EH (cell line): ENCODE measurements at regions not wholly inside any gene's neighbourhood (a gene's known extent, or its start where the extent isn't known, plus 50 kb on each side); places are given as distances from the start of the nearest gene placed in this dataset.

Experiments used
- DNase-seq: peaks from one replicate; pipeline ENCODE4 v3.0.0-alpha.2; 2015; ENCODE audit warnings: low read depth

- DNase-seq, result no peak
Measured at GRCh38 chr5:35363387-35363965, 133.2 kb upstream of the PRLR start.

GRCh38 chr5:35362772-35363171 lies 132.5 kb upstream of the PRLR start:
- no peak for DNase-seq

- DNase-seq, result no peak
Measured at GRCh38 chr5:35360671-35361070, 130.4 kb upstream of the PRLR start.

GRCh38 chr5:35359859-35360258 lies 129.6 kb upstream of the PRLR start:
- no peak for DNase-seq

GRCh38 chr5:35357973-35358372 lies 127.7 kb upstream of the PRLR start:
- DNase-seq, result no peak

GRCh38 chr5:35356725-35357124 lies 126.4 kb upstream of the PRLR start:
- no peak for DNase-seq

GRCh38 chr5:35354751-35355150 lies 124.5 kb upstream of the PRLR start:
- peak; percentile 3 for DNase-seq

GRCh38 chr5:35345222-35345621 lies 114.9 kb upstream of the PRLR start:
- peak; percentile 2 for DNase-seq

GRCh38 chr5:35342664-35343063 lies 112.4 kb upstream of the PRLR start:
- no peak for DNase-seq

GRCh38 chr5:35341189-35341588 lies 110.9 kb upstream of the PRLR start:
- no peak for DNase-seq

GRCh38 chr5:35339616-35340100 lies 109.4 kb upstream of the PRLR start:
- no peak for DNase-seq

- no peak for DNase-seq
Measured at GRCh38 chr5:35339006-35339405, 108.7 kb upstream of the PRLR start.

- no peak for DNase-seq
Measured at GRCh38 chr5:35338157-35338453, 107.8 kb upstream of the PRLR start.

- no peak for DNase-seq
Measured at GRCh38 chr5:35337340-35338156, 107.3 kb upstream of the PRLR start.

GRCh38 chr5:35336230-35336629 lies 105.9 kb upstream of the PRLR start:
- no peak for DNase-seq

- DNase-seq, result no peak
Measured at GRCh38 chr5:35335752-35336151, 105.5 kb upstream of the PRLR start.

GRCh38 chr5:35333366-35333765 lies 103.1 kb upstream of the PRLR start:
- no peak for DNase-seq

GRCh38 chr5:35331956-35332950 lies 102.0 kb upstream of the PRLR start:
- DNase-seq, result no peak

- DNase-seq, result no peak
Measured at GRCh38 chr5:35325836-35326235, 95.5 kb upstream of the PRLR start.

- DNase-seq, result no peak
Measured at GRCh38 chr5:35324679-35325078, 94.4 kb upstream of the PRLR start.

GRCh38 chr5:35324201-35324600 lies 93.9 kb upstream of the PRLR start:
- no peak for DNase-seq

- no peak for DNase-seq
Measured at GRCh38 chr5:35320029-35320428, 89.7 kb upstream of the PRLR start.
